ENCODE measurements at regions not wholly inside any gene's neighbourhood (a gene's known extent, or its start where the extent isn't known, plus 50 kb on each side); places are given as distances from the start of the nearest gene placed in this dataset.

- DNase-seq (ENCODE audit: low spot score in 2 of 2): peak in 1 of 2 donors; percentile 67
- intact Hi-C loops (cut with DNase I; ENCODE audit: low total_unique reads): no loop called here
- no peak for TF ChIP-seq POLR2A (IDR thresholded peaks at IDR 0.05)
- TF ChIP-seq CTCF (IDR thresholded peaks at IDR 0.05): no peak
- H3K4me3 ChIP-seq (ENCODE audit: low read depth, poor library complexity, severe bottlenecking): no peak overlapping the region
- 42 to 63% methylated on average over 18 of the region's 18 CpGs for WGBS, 2 donors
These were observed 92.0 kb upstream of the IRX4 start for GRCh38 chr5:1974501-1975405.

- DNase-seq (ENCODE audit: low spot score in 2 of 2): no peak
- no peak for TF ChIP-seq CTCF (IDR thresholded peaks at IDR 0.05)
- TF ChIP-seq POLR2A (IDR thresholded peaks at IDR 0.05): no peak
- 57 to 64% methylated on average over 6 of the region's 6 CpGs for WGBS, 2 donors
- H3K4me3 ChIP-seq (ENCODE audit: low read depth, poor library complexity, severe bottlenecking): no peak overlapping the region
- intact Hi-C loops (cut with DNase I; ENCODE audit: low total_unique reads): no loop called here
These were observed 91.4 kb upstream of the IRX4 start for GRCh38 chr5:1974081-1974480.

GRCh38 chr5:1973391-1974013, 90.8 kb upstream of the IRX4 start:
- peak in 1 of 2 donors; percentile 62 for DNase-seq (ENCODE audit: low spot score in 2 of 2)
- no peak overlapping the region for H3K4me3 ChIP-seq (ENCODE audit: low read depth, poor library complexity, severe bottlenecking)
- TF ChIP-seq POLR2A (IDR thresholded peaks at IDR 0.05) (no peak), CTCF (IDR thresholded peaks at IDR 0.05) (no peak)
- WGBS, 2 donors: 44 to 51% methylated on average over 21 of the region's 21 CpGs
- intact Hi-C loops (cut with DNase I; ENCODE audit: low total_unique reads): no loop called here

GRCh38 chr5:1971944-1972343, 89.2 kb upstream of the IRX4 start:
- no peak for DNase-seq (ENCODE audit: low spot score in 2 of 2)

GRCh38 chr5:1967736-1968135, 85.0 kb upstream of the IRX4 start:
- 60 to 62% methylated on average over 6 of the region's 6 CpGs for WGBS, 2 donors
- DNase-seq (ENCODE audit: low spot score in 2 of 2): peak; percentile 11 to 20
- H3K4me3 ChIP-seq (ENCODE audit: low read depth, poor library complexity, severe bottlenecking): no peak overlapping the region
- intact Hi-C loops (cut with DNase I; ENCODE audit: low total_unique reads): no loop called here
- TF ChIP-seq CTCF (IDR thresholded peaks at IDR 0.05): no peak

More at GRCh38 chr5:1971944-1972343, 89.2 kb upstream of the IRX4 start:
- TF ChIP-seq POLR2A (IDR thresholded peaks at IDR 0.05): no peak
- no peak for TF ChIP-seq CTCF (IDR thresholded peaks at IDR 0.05)
- no peak overlapping the region for H3K4me3 ChIP-seq (ENCODE audit: low read depth, poor library complexity, severe bottlenecking)
- intact Hi-C loops (cut with DNase I; ENCODE audit: low total_unique reads): no loop called here
- 84 to 90% methylated on average over 11 to 13 of the region's 13 CpGs for WGBS, 2 donors

Measured in lower leg skin (tissue), 4 donors.